Large intestine (tissue), 3 donors: ENCODE measurements at regions not wholly inside any gene's neighbourhood (a gene's known extent, or its start where the extent isn't known, plus 50 kb on each side); places are given as distances from the start of the nearest gene placed in this dataset.
A peak's percentile ranks its signal among the peaks of the same experiment; 100 is the strongest.

Source experiments
- DNase-seq, 2 donors: peaks; one replicate each; pipeline versions ENCODE4 v3.0.0 to v3.0.0-alpha.2; 2013
- H3K27ac ChIP-seq: one replicate; pipeline ENCODE4 v1.5.1; 2013; ENCODE audit warnings: low read length
- H3K27me3 ChIP-seq: 2 replicates; pipeline ENCODE4 v1.6.1; 2013; ENCODE audit warnings: low read length; ENCODE audit not compliant: control insufficient read depth, insufficient read depth
- H3K36me3 ChIP-seq: 2 replicates; pipeline ENCODE4 v1.6.1; 2013; ENCODE audit warnings: low read length; ENCODE audit not compliant: control insufficient read depth, insufficient read depth
- H3K4me1 ChIP-seq: one replicate; pipeline ENCODE4 v1.6.1; 2013; ENCODE audit warnings: low read length; ENCODE audit not compliant: control insufficient read depth, insufficient read depth
- H3K4me3 ChIP-seq: one replicate; pipeline ENCODE4 v1.5.1; 2013; ENCODE audit warnings: low read length
- H3K9me3 ChIP-seq: one replicate; pipeline ENCODE4 v1.6.1; 2013; ENCODE audit warnings: mild to moderate bottlenecking, low read depth, low read length, moderate library complexity; ENCODE audit not compliant: control insufficient read depth
- WGBS: methylation state at CpG from one replicate; pipeline ENCODE4 v1.1.5; 2013; ENCODE audit warnings: low lambda C conversion rate; ENCODE audit not compliant: insufficient coverage; 5-methylcytosine and 5-hydroxymethylcytosine counted together

DNA sequence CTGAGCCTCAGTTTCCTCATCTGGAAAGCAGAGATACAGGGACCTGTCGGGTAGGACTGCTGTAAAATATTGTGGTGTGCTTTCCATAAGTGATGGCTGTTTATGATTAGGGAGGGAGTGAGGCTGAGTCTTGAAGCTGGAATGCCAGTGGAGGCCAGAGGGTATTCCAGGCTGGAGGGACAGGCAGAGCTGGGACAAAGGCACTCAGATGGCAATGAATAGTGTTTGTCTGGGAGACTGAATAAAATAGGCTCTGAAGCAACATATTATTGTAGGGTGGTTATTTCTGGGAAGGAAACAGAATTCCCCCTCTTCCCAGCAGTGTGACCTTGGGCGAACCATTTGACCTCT, 120.7 kb downstream of the INHBB start:
- Histone ChIP-seq H3K27me3 (no peaks in the 10 kb centered on the region), H3K4me1 (peaks cover 39% of the 10 kb centered on the region), H3K4me3 (no peak overlapping the region), H3K36me3 (no peaks in the 10 kb centered on the region), H3K9me3 (no peaks in the 10 kb centered on the region), H3K27ac (peak overlapping the region; percentile 31)
- no peak for DNase-seq
- WGBS: no CpG with 5 or more reads among the region's 2 CpGs

DNA sequence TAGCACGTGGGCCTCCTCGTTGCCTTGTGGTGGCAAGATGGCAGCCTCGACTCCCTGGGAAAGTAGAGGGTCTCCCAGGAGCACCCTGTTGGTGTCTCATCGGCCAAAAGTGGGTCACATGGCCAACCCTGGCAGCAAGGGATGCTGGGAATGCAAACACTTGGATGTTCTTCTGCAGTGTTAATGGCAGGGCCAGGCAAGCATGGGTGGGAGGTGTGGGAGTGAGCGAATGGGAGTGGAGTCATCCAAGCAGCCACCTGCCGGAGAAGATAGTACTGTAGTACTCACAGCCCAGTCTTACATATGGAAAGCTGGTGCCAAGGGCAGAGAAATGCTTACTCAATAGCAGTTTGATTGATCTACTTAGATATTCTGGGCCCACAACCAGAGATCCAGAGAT, 122.2 kb downstream of the INHBB start:
- peaks cover 39% of the 10 kb centered on the region for H3K4me1 ChIP-seq
- H3K9me3 ChIP-seq: no peaks in the 10 kb centered on the region
- no peak for DNase-seq
- no CpG with 5 or more reads among the region's 6 CpGs for WGBS
- no peaks in the 10 kb centered on the region for H3K27me3 ChIP-seq
- H3K36me3 ChIP-seq: no peaks in the 10 kb centered on the region
- H3K4me3 ChIP-seq: no peak overlapping the region
- no peak overlapping the region for H3K27ac ChIP-seq

DNA sequence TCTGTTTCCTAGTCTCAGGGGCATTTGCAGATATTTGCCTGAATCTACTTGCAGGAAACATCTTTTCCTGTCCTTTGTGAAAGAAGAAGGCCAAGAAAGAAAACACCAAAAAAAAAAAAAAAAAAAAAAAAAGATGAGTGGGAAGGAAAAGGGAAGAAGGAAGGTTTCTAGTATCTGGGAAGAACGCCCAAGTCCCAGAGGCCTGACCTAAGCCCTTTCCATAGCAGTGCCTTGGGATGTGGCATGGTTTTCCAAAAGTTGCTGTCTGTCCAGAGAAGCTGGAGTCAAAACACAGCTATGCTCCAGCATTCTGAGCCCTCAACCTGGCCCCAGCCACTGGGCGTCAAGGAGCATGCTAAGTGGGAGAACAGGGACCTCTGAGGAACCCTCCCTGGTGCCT, 123.5 kb downstream of the INHBB start:
- WGBS: 80% methylated on average over 1 of the region's 2 CpGs
- peak overlapping the region; percentile 61 for H3K27ac ChIP-seq
- H3K4me1 ChIP-seq: peaks cover 49% of the 10 kb centered on the region
- H3K36me3 ChIP-seq: no peaks in the 10 kb centered on the region
- H3K4me3 ChIP-seq: no peak overlapping the region
- no peaks in the 10 kb centered on the region for H3K9me3 ChIP-seq
- no peaks in the 10 kb centered on the region for H3K27me3 ChIP-seq
- DNase-seq: no peak

GRCh38 chr2:120470041-120470965, 124.4 kb downstream of the INHBB start:
- Histone ChIP-seq H3K9me3 (no peaks in the 10 kb centered on the region), H3K27ac (peak overlapping the region; percentile 61), H3K4me1 (peaks cover 44% of the 10 kb centered on the region), H3K36me3 (no peaks in the 10 kb centered on the region), H3K27me3 (no peaks in the 10 kb centered on the region), H3K4me3 (no peak overlapping the region)
- no CpG with 5 or more reads among the region's 14 CpGs for WGBS
- peak; percentile 60 to 80 for DNase-seq

- 83% methylated on average over 1 of the region's 5 CpGs for WGBS
- peaks cover 36% of the 10 kb centered on the region for H3K4me1 ChIP-seq
- DNase-seq: no peak
- H3K36me3 ChIP-seq: no peaks in the 10 kb centered on the region
- no peaks in the 10 kb centered on the region for H3K9me3 ChIP-seq
- no peak overlapping the region for H3K4me3 ChIP-seq
- H3K27me3 ChIP-seq: no peaks in the 10 kb centered on the region
- H3K27ac ChIP-seq: no peak overlapping the region
Observed at GRCh38 chr2:120471166-120471565, 125.2 kb downstream of the INHBB start.

GRCh38 chr2:120472031-120472430, 126.1 kb downstream of the INHBB start:
- Histone ChIP-seq H3K4me3 (no peak overlapping the region), H3K9me3 (no peaks in the 10 kb centered on the region), H3K27ac (no peak overlapping the region), H3K36me3 (no peaks in the 10 kb centered on the region), H3K4me1 (peaks cover 27% of the 10 kb centered on the region), H3K27me3 (no peaks in the 10 kb centered on the region)
- WGBS: no CpG with 5 or more reads among the region's 2 CpGs
- DNase-seq: no peak

GRCh38 chr2:120472891-120473309, 127.0 kb downstream of the INHBB start:
- Histone ChIP-seq H3K36me3 (no peaks in the 10 kb centered on the region), H3K27ac (no peak overlapping the region), H3K9me3 (no peaks in the 10 kb centered on the region), H3K27me3 (no peaks in the 10 kb centered on the region), H3K4me3 (no peak overlapping the region), H3K4me1 (peaks cover 27% of the 10 kb centered on the region)
- peak; percentile 90 to 93 for DNase-seq
- WGBS: no CpG with 5 or more reads among the region's 12 CpGs

- peak overlapping the region; percentile 38 for H3K27ac ChIP-seq
- no peak overlapping the region for H3K4me3 ChIP-seq
- no peaks in the 10 kb centered on the region for H3K27me3 ChIP-seq
- no peak for DNase-seq
- WGBS: no CpG with 5 or more reads among the region's 16 CpGs
- H3K4me1 ChIP-seq: peaks cover 27% of the 10 kb centered on the region
- H3K36me3 ChIP-seq: no peaks in the 10 kb centered on the region
- H3K9me3 ChIP-seq: no peaks in the 10 kb centered on the region
Observed at GRCh38 chr2:120473522-120474271, 127.8 kb downstream of the INHBB start.

DNA sequence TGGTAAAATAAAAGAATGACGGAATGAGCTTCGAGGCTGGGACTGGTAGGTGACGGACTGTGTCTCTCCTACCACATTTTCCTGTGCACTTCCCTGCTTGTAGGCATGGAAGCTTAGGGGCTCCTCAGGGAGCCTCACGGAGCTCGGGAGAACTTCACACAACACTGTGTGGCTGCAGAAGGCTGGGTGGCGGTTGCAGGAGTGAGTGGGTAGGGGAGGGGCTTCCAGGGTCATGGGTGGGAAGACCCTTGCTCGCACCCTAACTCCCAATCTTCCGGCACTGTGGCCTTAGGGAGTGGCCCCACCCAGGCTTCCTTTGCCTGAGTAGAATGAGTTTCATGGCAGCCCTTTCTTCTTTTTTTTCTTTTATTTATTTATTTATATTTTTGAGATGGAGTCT, 128.6 kb downstream of the INHBB start:
- Histone ChIP-seq H3K27ac (no peak overlapping the region), H3K9me3 (no peaks in the 10 kb centered on the region), H3K4me3 (no peak overlapping the region), H3K27me3 (no peaks in the 10 kb centered on the region), H3K4me1 (peaks cover 23% of the 10 kb centered on the region), H3K36me3 (no peaks in the 10 kb centered on the region)
- no peak for DNase-seq
- no CpG with 5 or more reads among the region's 8 CpGs for WGBS

- WGBS: no CpG with 5 or more reads among the region's 7 CpGs
- no peak for DNase-seq
- Histone ChIP-seq H3K4me3 (no peak overlapping the region), H3K36me3 (no peaks in the 10 kb centered on the region), H3K27ac (no peak overlapping the region), H3K9me3 (no peaks in the 10 kb centered on the region), H3K27me3 (no peaks in the 10 kb centered on the region), H3K4me1 (peaks cover 10% of the 10 kb centered on the region)
Observed at GRCh38 chr2:120476141-120476540, 130.2 kb downstream of the INHBB start.
